A549 (cell line): ENCODE measurements at regions not wholly inside any gene's neighbourhood (a gene's known extent, or its start where the extent isn't known, plus 50 kb on each side); places are given as distances from the start of the nearest gene placed in this dataset.

Source experiments
- ATAC-seq, 2 experiments: fragments of 200-7000 bp in 1 of 2; fragments of >200 bp in 1 of 2; cut with Nextera tagmentation in 1 of 2; cut with Tn5 transposase in 1 of 2; 3 replicates each; pipeline versions ENCODE4 v1.8.0 to v1.9.1; 2018 to 2020; ENCODE audit warnings: mild to moderate bottlenecking in 1 of 2, moderate library complexity in 1 of 2
- CTCF ChIA-PET: fragments of 300-600 bp; sonication (Branson Sonifier 250); formaldehyde crosslinking; extraction: SDS; loops from one replicate; lab custom pipeline; 2021; ENCODE audit warnings: antibody characterized with exemption, inconsistent platforms; lab: Yijun Ruan, JAX
- POLR2A ChIA-PET: fragments of 350-600 bp; formaldehyde crosslinking; extraction: SDS; loops from one replicate; lab custom pipeline; 2021; ENCODE audit warnings: antibody characterized with exemption, inconsistent platforms; lab: Yijun Ruan, JAX
- DNase-seq, 2 experiments: peaks; one replicate each; pipeline versions ENCODE4 v3.0.0 to v3.0.0-alpha.2; 2011 to 2016; ENCODE audit warnings: low read depth in 1 of 2, low spot score in 1 of 2
- FAIRE-seq: peaks from 2 replicates; lab custom pipeline; 2011; peaks lifted over from hg19 to GRCh38; lab: Jason Lieb, UNC
- H3K27ac ChIP-seq, 2 experiments: fragments of >200 bp; sonication (Bioruptor Twin); formaldehyde crosslinking; 3 replicates each; pipeline ENCODE4 v1.5.1; 2016 to 2017
- H3K4me1 ChIP-seq: fragments of >200 bp; sonication (Bioruptor Twin); formaldehyde crosslinking; 3 replicates; pipeline ENCODE4 v1.6.1; 2016
- H3K4me2 ChIP-seq: fragments of >200 bp; sonication (Bioruptor Twin); formaldehyde crosslinking; 3 replicates; pipeline ENCODE4 v1.6.1; 2016
- H3K4me3 ChIP-seq: fragments of >200 bp; sonication (Bioruptor Twin); formaldehyde crosslinking; 3 replicates; pipeline ENCODE4 v1.5.1; 2016
- H3K9me3 ChIP-seq: fragments of >200 bp; sonication (Bioruptor Twin); formaldehyde crosslinking; 3 replicates; pipeline ENCODE4 v1.6.1; 2016
- ATOH8 ChIP-seq: fragments of 250-450 bp; sonication (Bioruptor Pico); IDR thresholded peaks from 2 replicates; pipeline ENCODE4 v1.5.0; 2020; ENCODE audit warnings: low read depth, mild to moderate bottlenecking, moderate library complexity
- CBX2 ChIP-seq: fragments of 200-600 bp; sonication (generic); IDR thresholded peaks from 2 replicates; pipeline ENCODE4 v1.6.1; 2016; ENCODE audit warnings: low read depth, mild to moderate bottlenecking, borderline replicate concordance
- CBX8 ChIP-seq: fragments of 200-600 bp; sonication (generic); IDR thresholded peaks from 2 replicates; pipeline ENCODE4 v1.6.1; 2016
- CHD4 ChIP-seq: fragments of 200-600 bp; sonication (generic); IDR thresholded peaks from 2 replicates; pipeline ENCODE4 v1.6.1; 2016; ENCODE audit warnings: antibody characterized with exemption, mild to moderate bottlenecking, borderline replicate concordance
- CTCF ChIP-seq: fragments of >200 bp; sonication (Bioruptor Twin); formaldehyde crosslinking; IDR thresholded peaks from 3 replicates; pipeline ENCODE4 v1.5.1; 2016
- EHMT2 ChIP-seq: fragments of 200-600 bp; sonication (generic); IDR thresholded peaks from 2 replicates; pipeline ENCODE4 v1.6.1; 2016; ENCODE audit warnings: antibody characterized with exemption, low read depth, mild to moderate bottlenecking, moderate library complexity
- ELK1 ChIP-seq: fragments of 150-350 bp; IDR thresholded peaks from 2 replicates; pipeline ENCODE4 v1.6.1; 2014; ENCODE audit warnings: low read depth, mild to moderate bottlenecking, low read length
- FOXS1 ChIP-seq: fragments of 250-450 bp; sonication (Bioruptor Pico); IDR thresholded peaks from 2 replicates; pipeline ENCODE4 v1.5.0; 2020; ENCODE audit warnings: mild to moderate bottlenecking, moderate library complexity
- HDAC2 ChIP-seq: fragments of 200-600 bp; sonication (generic); IDR thresholded peaks from 2 replicates; pipeline ENCODE4 v1.6.1; 2016
- HES2 ChIP-seq: fragments of >200 bp; sonication (Bioruptor Twin); formaldehyde crosslinking; IDR thresholded peaks from 2 replicates; pipeline ENCODE4 v1.6.1; 2016
- HMGXB4 ChIP-seq: fragments of 250-450 bp; sonication (Bioruptor Pico); IDR thresholded peaks from 2 replicates; pipeline ENCODE4 v1.5.0; 2021; ENCODE audit warnings: mild to moderate bottlenecking, moderate library complexity, borderline replicate concordance
- HOXB13 ChIP-seq: fragments of 250-450 bp; sonication (Bioruptor Pico); IDR thresholded peaks from 2 replicates; pipeline ENCODE4 v1.5.0; 2020; ENCODE audit warnings: low read depth, mild to moderate bottlenecking, moderate library complexity
- HOXB5 ChIP-seq: fragments of 250-450 bp; sonication (Bioruptor Pico); IDR thresholded peaks from 2 replicates; pipeline ENCODE4 v1.5.0; 2020; ENCODE audit warnings: mild to moderate bottlenecking, moderate library complexity
- MAZ ChIP-seq: fragments of 150-350 bp; IDR thresholded peaks from 2 replicates; pipeline ENCODE4 v1.6.1; 2014; ENCODE audit warnings: antibody characterized with exemption, low read depth, low read length, borderline replicate concordance
- NFE2L2 ChIP-seq: fragments of 150-350 bp; conservative IDR thresholded peaks from 2 replicates; pipeline ENCODE4 v1.6.1; 2014; ENCODE audit warnings: low read length
- NR3C1 ChIP-seq: fragments of >200 bp; sonication (Bioruptor Twin); formaldehyde crosslinking; IDR thresholded peaks from 3 replicates; pipeline ENCODE4 v1.6.1; 2017
- PBX3 ChIP-seq: IDR thresholded peaks from 2 replicates; pipeline ENCODE4 v1.6.1; 2012
- RAD21 ChIP-seq, 2 experiments: fragments of >200 bp in 1 of 2; sonication (Bioruptor Twin) in 1 of 2; formaldehyde crosslinking in 1 of 2; IDR thresholded peaks in 1 of 2; conservative IDR thresholded peaks in 1 of 2; 2 replicates in 1 of 2; 3 replicates in 1 of 2; pipeline ENCODE4 v1.6.1; 2012 to 2018; ENCODE audit warnings: inconsistent platforms in 1 of 2
- RARB ChIP-seq: fragments of 250-450 bp; sonication (Bioruptor Pico); IDR thresholded peaks from 2 replicates; pipeline ENCODE4 v1.8.0; 2021; ENCODE audit warnings: mild to moderate bottlenecking, moderate library complexity
- RCOR1 ChIP-seq: fragments of 150-350 bp; IDR thresholded peaks from 2 replicates; pipeline ENCODE4 v1.6.1; 2014; ENCODE audit warnings: antibody characterized with exemption, low read length, low read depth
- RNF2 ChIP-seq: fragments of 200-600 bp; sonication (generic); IDR thresholded peaks from 2 replicates; pipeline ENCODE4 v1.6.1; 2016; ENCODE audit warnings: low read depth, mild to moderate bottlenecking, antibody characterized with exemption, moderate library complexity, borderline replicate concordance
- SMC3 ChIP-seq: fragments of >200 bp; sonication (Bioruptor Twin); formaldehyde crosslinking; IDR thresholded peaks from 3 replicates; pipeline ENCODE4 v1.6.1; 2018; ENCODE audit warnings: inconsistent platforms
- TFCP2L1 ChIP-seq: fragments of 250-450 bp; sonication (Bioruptor Pico); IDR thresholded peaks from 2 replicates; pipeline ENCODE4 v1.5.0; 2021; ENCODE audit warnings: mild to moderate bottlenecking
- USF2 ChIP-seq: fragments of 450-650 bp; IDR thresholded peaks from 2 replicates; pipeline ENCODE4 v1.6.1; 2014; ENCODE audit warnings: antibody characterized with exemption
- ZC3H11A ChIP-seq: fragments of 450-650 bp; IDR thresholded peaks from 2 replicates; pipeline ENCODE4 v1.6.1; 2014; ENCODE audit warnings: antibody characterized with exemption, mild to moderate bottlenecking
- WGBS: methylation state at CpG from one replicate; pipeline ENCODE4 v1.1.6; 2017; ENCODE audit errors: missing lambda C conversion rate; 5-methylcytosine and 5-hydroxymethylcytosine counted together

- TF ChIP-seq CBX2 (no peak), TFCP2L1 (CRISPR knock-in tag) (no peak), ZC3H11A (no peak), CTCF (0 out of 3 replicates have a peak, but pooled peaks have one; percentile 6), PBX3 (no peak), SMC3 (0 out of 3 replicates have a peak, but pooled peaks have one; percentile 12), RAD21 (conservative IDR thresholded peaks at IDR 0.05 in 1 of 2, IDR thresholded peaks at IDR 0.05 in 1 of 2) (peak; percentile 20 to 21; a peak in 2 of 5 replicates), USF2 (no peak), HOXB5 (CRISPR knock-in tag) (no peak), RCOR1 (no peak)
- no peak overlapping the region for H3K4me3 ChIP-seq
- no peaks in the 10 kb centered on the region for H3K4me1 ChIP-seq
- peak in 1 of 2 experiments; percentile 73; a peak in 3 of 6 replicates for ATAC-seq
- ChIA-PET CTCF (interaction anchor here (0.8 to 4.7 kb wide), 6 partner anchors 10 to 249 kb away, joined by 3 to 20 read pairs (median 4); partner anchors contain the start of gene LMO1), POLR2A (no interaction called here)
- no peaks in the 10 kb centered on the region for H3K9me3 ChIP-seq
- no peak for FAIRE-seq
- 52% methylated on average over 6 of the region's 7 CpGs for WGBS
- H3K27ac ChIP-seq = no peak overlapping the region
- DNase-seq = no peak
- no peak overlapping the region for H3K4me2 ChIP-seq
These were observed 54.9 kb upstream of the LMO1 start for GRCh38 chr11:8318536-8318935.

GRCh38 chr11:8317159-8317558 is 53.5 kb upstream of the LMO1 start:
- 14% methylated on average over 2 of the region's 2 CpGs for WGBS
- no peak overlapping the region for H3K4me2 ChIP-seq
- ATAC-seq (no peak), DNase-seq (no peak), FAIRE-seq (no peak)
- no peaks in the 10 kb centered on the region for H3K9me3 ChIP-seq
- H3K27ac ChIP-seq = no peak overlapping the region
- ChIA-PET POLR2A (no interaction called here), CTCF (interaction anchor here (1.0 to 4.7 kb wide), 4 partner anchors 11 to 54 kb away, joined by 4 to 20 read pairs (median 10); partner anchors contain the start of gene LMO1)
- no peaks in the 10 kb centered on the region for H3K4me1 ChIP-seq
- TF ChIP-seq HOXB13 (CRISPR knock-in tag) (no peak), USF2 (no peak), EHMT2 (no peak), RNF2 (no peak), NR3C1 (no peak), MAZ (no peak), FOXS1 (CRISPR knock-in tag) (no peak), RCOR1 (no peak), NFE2L2 (no peak), HDAC2 (no peak), ELK1 (no peak), CHD4 (no peak), HES2 (no peak), HMGXB4 (CRISPR knock-in tag) (no peak), CBX8 (no peak), RARB (CRISPR knock-in tag) (no peak), ATOH8 (CRISPR knock-in tag) (no peak)
- no peak overlapping the region for H3K4me3 ChIP-seq
